Right lobe of liver (tissue), 4 donors: ENCODE measurements at regions not wholly inside any gene's neighbourhood (a gene's known extent, or its start where the extent isn't known, plus 50 kb on each side); places are given as distances from the start of the nearest gene placed in this dataset.

Experiments used
- POLR2A ChIP-seq: fragments of 450-650 bp; IDR thresholded peaks from one replicate; pipeline ENCODE4 v1.6.1; 2017; ENCODE audit warnings: antibody characterized with exemption, mild to moderate bottlenecking
- TF ChIP-seq, protein P1 (sequence below), 4 donors: fragments of 200-600 bp in 3 of 4; fragments of 450-650 bp in 1 of 4; IDR thresholded peaks; one replicate each; pipeline versions ENCODE4 v1.5.1 to v1.8.0; 2016 to 2022; ENCODE audit warnings: antibody characterized with exemption in 4 of 4, mild to moderate bottlenecking in 2 of 4
- donor health status: DM: no; HTN: no; CAD: no.
- donor health status: DM: no; HTN: no; CAD: no.
- donor health status: DM: no; HTN: yes; CAD: no.

DNA sequence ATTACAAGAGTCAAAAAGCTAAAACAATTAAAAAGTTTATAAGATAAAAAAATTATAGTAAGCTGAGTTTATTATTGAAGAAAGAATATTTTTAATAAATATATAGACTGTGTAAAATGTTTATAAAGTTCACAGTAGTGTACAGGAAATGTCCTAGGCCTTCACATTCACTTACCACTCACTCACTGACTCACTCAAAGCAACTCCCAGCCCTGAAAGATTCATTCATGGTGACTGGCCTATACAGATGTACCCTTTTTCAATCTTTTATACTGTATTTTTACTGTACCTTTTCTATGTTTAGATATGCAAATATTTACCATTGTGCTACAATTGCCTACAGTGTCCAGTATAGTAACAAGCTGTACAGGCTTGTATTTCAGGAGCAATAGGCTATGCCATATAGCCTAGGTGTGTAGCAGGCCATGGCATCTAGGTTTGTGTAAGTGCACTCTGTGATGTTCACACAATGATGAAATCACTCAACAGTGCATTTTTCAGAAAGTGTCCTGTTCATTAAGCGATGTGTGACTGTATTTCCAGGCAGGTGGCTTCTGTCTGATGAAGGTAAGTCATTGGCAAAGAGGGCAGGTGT, 130.2 kb downstream of the BTBD3 start:
- TF ChIP-seq, protein P1, sequence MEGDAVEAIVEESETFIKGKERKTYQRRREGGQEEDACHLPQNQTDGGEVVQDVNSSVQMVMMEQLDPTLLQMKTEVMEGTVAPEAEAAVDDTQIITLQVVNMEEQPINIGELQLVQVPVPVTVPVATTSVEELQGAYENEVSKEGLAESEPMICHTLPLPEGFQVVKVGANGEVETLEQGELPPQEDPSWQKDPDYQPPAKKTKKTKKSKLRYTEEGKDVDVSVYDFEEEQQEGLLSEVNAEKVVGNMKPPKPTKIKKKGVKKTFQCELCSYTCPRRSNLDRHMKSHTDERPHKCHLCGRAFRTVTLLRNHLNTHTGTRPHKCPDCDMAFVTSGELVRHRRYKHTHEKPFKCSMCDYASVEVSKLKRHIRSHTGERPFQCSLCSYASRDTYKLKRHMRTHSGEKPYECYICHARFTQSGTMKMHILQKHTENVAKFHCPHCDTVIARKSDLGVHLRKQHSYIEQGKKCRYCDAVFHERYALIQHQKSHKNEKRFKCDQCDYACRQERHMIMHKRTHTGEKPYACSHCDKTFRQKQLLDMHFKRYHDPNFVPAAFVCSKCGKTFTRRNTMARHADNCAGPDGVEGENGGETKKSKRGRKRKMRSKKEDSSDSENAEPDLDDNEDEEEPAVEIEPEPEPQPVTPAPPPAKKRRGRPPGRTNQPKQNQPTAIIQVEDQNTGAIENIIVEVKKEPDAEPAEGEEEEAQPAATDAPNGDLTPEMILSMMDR (IDR thresholded peaks at IDR 0.05) = no peak
- TF ChIP-seq POLR2A = no peak
